IPS DF 19.7 (cell line): ENCODE measurements at regions not wholly inside any gene's neighbourhood (a gene's known extent, or its start where the extent isn't known, plus 50 kb on each side); places are given as distances from the start of the nearest gene placed in this dataset.

ENCODE experiments used
- DNase-seq: peaks from one replicate; pipeline ENCODE4 v3.0.0-alpha.2; 2013; ENCODE audit warnings: low read depth, low spot score

DNA sequence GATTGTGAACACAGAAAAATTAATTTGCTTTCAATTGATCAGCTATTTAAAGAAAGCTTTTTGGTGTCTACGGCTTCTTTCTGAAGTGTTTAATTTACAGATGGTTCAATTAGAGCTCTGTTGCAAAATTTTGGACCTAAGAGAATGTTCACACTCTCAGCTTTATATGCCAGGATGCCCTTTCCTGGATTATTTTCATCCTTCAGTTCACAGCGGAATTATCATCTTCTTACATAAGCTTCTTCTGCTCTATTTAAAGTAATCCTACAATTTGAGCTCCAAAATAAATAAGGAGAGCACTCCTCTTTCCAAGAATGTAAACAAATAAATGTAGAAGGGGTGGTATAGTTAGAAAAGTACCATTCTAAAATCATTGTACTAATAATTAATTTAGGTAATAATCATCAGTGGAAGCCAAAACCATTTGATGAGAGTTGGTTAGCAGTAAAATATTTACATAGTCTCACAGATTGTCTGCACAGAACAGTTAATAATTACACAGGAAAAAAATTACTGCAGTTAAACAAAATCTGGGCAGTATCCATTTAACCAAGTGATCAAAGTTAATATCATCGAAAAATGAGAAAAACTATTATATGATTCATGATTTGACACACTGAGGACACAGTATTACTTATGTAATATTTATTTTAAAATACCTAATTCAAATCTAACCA lies 298.0 kb upstream of the TMEM229A start:
- no peak for DNase-seq

- no peak for DNase-seq
Measured at GRCh38 chr7:124328774-124329173, 295.9 kb upstream of the TMEM229A start.

GRCh38 chr7:124324262-124324661 lies 291.4 kb upstream of the TMEM229A start:
- DNase-seq, result no peak

DNA sequence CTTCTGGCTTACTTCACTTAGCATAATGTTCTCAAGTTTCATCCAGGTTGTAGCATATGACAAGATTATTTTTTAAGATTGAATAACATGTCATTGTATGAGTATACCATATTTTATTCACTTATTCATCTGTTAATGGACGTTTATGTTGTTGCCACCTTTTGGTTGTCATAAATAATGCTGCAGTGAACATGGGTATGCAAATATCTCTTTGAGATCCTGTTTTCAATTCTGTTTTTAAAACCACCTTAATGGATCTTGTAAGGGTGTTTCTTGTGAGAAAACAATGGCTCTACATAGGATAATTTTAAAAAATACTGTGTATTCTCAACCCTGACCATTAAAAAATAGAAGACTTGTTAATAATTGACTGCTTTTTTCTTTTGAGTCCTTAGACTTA lies 290.7 kb upstream of the TMEM229A start:
- DNase-seq, result no peak

GRCh38 chr7:124322561-124322960 lies 289.7 kb upstream of the TMEM229A start:
- DNase-seq, result no peak

GRCh38 chr7:124318721-124319450 lies 286.0 kb upstream of the TMEM229A start:
- DNase-seq, result no peak

DNA sequence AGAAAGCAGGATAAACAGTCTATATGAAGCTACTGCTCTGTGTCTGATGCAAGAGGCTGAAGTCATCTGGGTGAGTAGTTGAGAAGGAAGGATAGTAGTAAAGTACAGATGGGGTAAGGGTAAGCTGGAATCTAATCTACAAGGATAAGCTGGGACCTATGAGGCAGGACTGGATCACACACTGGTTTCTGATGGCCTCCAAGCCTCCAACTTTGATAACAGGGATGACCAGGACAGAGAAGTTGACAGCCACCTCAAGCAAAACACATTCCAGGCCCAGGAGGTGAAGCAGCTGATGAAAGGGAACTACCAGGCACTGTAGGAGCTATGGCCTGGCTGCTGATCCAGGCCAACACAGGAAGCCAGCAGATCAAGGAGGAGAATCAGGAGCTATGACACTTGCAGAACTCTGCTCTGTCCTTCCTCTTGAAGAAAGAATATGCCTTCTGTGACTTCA lies 278.1 kb upstream of the TMEM229A start:
- no peak for DNase-seq

GRCh38 chr7:124308384-124308783 lies 275.5 kb upstream of the TMEM229A start:
- no peak for DNase-seq

GRCh38 chr7:124295289-124295688 lies 262.4 kb upstream of the TMEM229A start:
- no peak for DNase-seq

DNA sequence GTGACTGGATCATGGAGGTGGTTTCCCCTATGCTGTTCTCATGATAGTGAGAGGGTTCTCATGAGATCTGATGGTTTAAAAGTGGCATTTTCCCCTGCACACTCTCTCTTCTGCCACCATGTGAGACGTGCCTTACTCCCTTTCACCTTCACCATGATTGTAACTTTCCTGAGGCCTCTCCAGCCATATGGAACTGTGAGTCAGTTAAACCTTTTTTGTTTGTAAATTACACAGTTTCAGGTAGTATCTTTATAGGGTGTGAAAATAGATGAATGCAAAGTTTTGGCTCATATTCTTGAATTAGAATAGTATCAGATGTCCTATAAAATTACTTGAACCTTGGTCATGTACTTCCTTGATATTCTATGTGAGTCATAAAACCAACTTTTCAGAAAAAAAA lies 252.1 kb upstream of the TMEM229A start:
- DNase-seq, result no peak

- no peak for DNase-seq
Measured at GRCh38 chr7:124276005-124276622, 243.2 kb upstream of the TMEM229A start.

DNA sequence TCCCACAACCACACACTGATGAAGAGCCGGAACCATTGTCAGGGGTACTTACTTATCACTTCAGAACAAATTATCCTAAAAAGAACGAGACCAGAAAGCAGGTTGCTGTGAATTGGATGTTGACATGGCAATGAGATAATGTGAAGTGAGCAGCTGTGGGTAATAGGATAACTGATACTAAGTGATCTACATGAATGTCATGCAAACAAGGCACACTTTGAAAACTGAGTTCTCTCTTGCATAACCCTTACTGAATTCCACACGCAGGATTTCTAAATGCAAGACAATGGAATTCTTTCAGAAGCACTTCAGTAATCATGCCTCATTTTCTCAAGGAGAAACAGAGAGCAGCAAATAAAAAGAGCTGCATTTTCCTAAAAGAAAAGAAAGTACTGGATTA lies 242.5 kb upstream of the TMEM229A start:
- no peak for DNase-seq

- no peak for DNase-seq
Measured at GRCh38 chr7:124269774-124270173, 236.9 kb upstream of the TMEM229A start.

DNA sequence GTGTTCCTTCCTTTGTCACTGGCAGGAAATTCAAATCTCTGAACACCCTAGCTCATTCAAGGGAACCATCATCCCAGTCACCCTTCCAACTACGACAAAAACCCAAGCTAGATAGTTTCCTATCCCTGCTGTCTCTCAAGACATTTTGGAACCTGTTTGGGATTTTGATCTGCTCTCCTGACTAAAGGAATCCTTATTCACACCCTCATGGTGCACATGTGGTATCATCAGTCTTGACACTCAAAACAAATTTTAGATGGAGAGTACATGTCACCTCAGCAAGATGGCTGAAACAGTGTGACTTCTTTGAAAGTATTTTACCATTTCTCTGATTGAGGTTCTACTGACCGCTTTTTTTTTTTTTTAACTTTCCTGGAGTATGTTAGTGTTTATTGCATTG lies 234.3 kb upstream of the TMEM229A start:
- DNase-seq, result no peak

DNA sequence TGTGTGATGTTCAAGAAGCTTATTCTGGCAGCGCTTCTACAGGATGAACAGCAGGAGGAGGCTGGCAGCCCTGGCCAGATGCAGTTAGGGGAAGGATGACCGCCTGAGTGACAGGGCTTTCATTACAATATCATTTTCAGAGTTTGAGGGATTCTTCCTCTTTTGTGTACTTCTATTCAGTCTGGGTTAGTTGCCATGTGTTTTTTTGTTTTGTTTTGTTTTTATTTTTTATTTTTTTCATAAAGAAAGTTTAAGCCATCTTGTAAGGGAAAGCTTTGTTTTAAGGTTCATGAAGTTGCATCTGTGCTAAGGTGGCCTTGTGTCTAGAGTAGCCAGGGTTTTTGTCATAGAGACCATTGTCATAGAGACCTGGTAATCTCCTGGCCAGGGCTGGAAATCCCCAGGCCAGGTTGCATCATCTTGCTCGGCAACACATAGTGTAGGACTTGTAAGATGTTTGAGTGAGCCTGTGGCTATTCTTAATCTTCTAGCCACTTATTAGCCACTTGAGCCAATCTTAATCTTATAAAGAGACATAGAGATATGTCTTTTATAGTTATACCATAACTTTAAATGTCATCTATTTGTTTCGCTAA lies 230.5 kb upstream of the TMEM229A start:
- DNase-seq, result peak; percentile 56

GRCh38 chr7:124261710-124262109 lies 228.8 kb upstream of the TMEM229A start:
- DNase-seq, result no peak

- DNase-seq, result no peak
Measured at GRCh38 chr7:124257638-124258308, 224.9 kb upstream of the TMEM229A start.

- no peak for DNase-seq
Measured at GRCh38 chr7:124255041-124255655, 222.3 kb upstream of the TMEM229A start.

- no peak for DNase-seq
Measured at GRCh38 chr7:124254396-124254795, 221.5 kb upstream of the TMEM229A start.

DNA sequence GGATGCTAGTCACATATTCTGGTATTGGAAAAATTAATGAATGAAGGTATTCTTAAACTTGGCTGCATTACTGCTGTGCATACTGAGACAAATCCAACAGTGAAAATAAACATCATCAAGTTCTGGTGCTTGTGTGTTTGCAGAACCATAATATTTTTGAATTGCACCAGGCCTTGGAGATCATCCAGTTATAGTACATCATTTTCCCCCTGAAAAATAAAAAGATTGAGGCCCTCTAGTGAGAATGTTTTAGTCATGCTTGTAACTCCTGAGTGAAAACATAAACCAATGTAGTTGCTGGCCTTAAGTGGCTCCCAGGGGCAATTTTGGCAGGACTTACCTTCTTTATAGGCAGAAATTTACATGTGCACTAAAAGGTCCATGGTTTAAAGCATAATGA lies 218.8 kb upstream of the TMEM229A start:
- DNase-seq, result no peak

DNA sequence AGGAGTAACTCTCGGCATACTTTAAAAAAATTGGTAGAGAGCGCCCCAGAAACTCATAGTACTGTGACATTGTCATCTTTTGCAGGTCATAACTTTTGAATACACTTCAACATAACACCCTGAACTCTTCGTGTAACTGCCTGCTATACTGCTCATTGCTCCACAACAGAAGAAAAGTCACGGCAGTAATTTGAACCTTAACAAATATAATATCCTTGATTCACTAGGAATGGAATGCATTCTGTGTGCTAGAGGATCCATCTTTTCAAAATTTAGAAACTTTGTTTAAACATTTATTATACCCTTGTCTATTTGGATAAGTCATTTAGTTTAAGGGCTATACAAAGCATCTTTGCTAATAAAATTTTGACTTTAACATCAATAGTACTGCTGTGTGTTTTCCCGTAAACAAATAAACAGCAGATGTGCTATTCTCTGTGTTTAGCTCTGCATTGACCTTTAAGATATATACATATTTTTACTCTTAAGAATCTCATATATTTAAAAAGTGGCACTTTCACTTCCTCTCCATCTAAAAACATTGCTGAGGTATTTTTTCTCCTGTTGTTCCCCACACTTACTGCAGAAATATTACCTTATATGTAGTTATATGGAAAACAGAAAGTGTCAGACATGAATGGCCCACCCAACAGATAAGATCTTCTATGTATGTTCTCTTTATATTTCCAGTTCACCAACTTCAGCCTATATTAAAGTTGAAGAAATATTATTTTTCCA lies 217.6 kb upstream of the TMEM229A start:
- no peak for DNase-seq
